ENCODE measurements at regions not wholly inside any gene's neighbourhood (a gene's known extent, or its start where the extent isn't known, plus 50 kb on each side); places are given as distances from the start of the nearest gene placed in this dataset.

GRCh38 chr5:33074548-33074947, 363.4 kb downstream of the NPR3 start:
- DNase-seq (ENCODE audit: low read depth): no peak
- TF ChIP-seq CTCF (IDR thresholded peaks at IDR 0.05; ENCODE audit: control insufficient read depth, insufficient read depth, low read depth, low read length, missing control alignments): no peak
- no peak overlapping the region for H3K4me3 ChIP-seq (ENCODE audit: control insufficient read depth, low read depth, low read length)

GRCh38 chr5:33075731-33076130, 364.6 kb downstream of the NPR3 start:
- H3K4me3 ChIP-seq (ENCODE audit: control insufficient read depth, low read depth, low read length): no peak overlapping the region
- DNase-seq (ENCODE audit: low read depth): no peak
- no peak for TF ChIP-seq CTCF (IDR thresholded peaks at IDR 0.05; ENCODE audit: control insufficient read depth, insufficient read depth, low read depth, low read length, missing control alignments)

- no peak for DNase-seq (ENCODE audit: low read depth)
- TF ChIP-seq CTCF (IDR thresholded peaks at IDR 0.05; ENCODE audit: control insufficient read depth, insufficient read depth, low read depth, low read length, missing control alignments): no peak
- no peak overlapping the region for H3K4me3 ChIP-seq (ENCODE audit: control insufficient read depth, low read depth, low read length)
Observed at GRCh38 chr5:33079548-33079947, 361.2 kb upstream of the TARS1 start.

- no peak overlapping the region for H3K4me3 ChIP-seq (ENCODE audit: control insufficient read depth, low read depth, low read length)
- no peak for DNase-seq (ENCODE audit: low read depth)
- no peak for TF ChIP-seq CTCF (IDR thresholded peaks at IDR 0.05; ENCODE audit: control insufficient read depth, insufficient read depth, low read depth, low read length, missing control alignments)
Observed at GRCh38 chr5:33080287-33080686, 360.5 kb upstream of the TARS1 start.

GRCh38 chr5:33088176-33088575, 352.6 kb upstream of the TARS1 start:
- H3K4me3 ChIP-seq (ENCODE audit: control insufficient read depth, low read depth, low read length): no peak overlapping the region
- TF ChIP-seq CTCF (IDR thresholded peaks at IDR 0.05; ENCODE audit: control insufficient read depth, insufficient read depth, low read depth, low read length, missing control alignments): no peak
- no peak for DNase-seq (ENCODE audit: low read depth)

- TF ChIP-seq CTCF (IDR thresholded peaks at IDR 0.05; ENCODE audit: control insufficient read depth, insufficient read depth, low read depth, low read length, missing control alignments): no peak
- no peak overlapping the region for H3K4me3 ChIP-seq (ENCODE audit: control insufficient read depth, low read depth, low read length)
- DNase-seq (ENCODE audit: low read depth): peak; percentile 74
Observed at GRCh38 chr5:33091571-33092363, 349.0 kb upstream of the TARS1 start.
